Progenitor cell of endocrine pancreas (in vitro differentiated cells): ENCODE measurements at regions not wholly inside any gene's neighbourhood (a gene's known extent, or its start where the extent isn't known, plus 50 kb on each side); places are given as distances from the start of the nearest gene placed in this dataset.

Experiments
- DNase-seq: peaks from one replicate; pipeline ENCODE4 v3.0.0; 2021; ENCODE audit warnings: low spot score; ENCODE audit not compliant: unreplicated experiment
- H3K27ac Mint-ChIP-seq: 2 replicates; pipeline ENCODE4 v1.8.0; 2021; ENCODE audit warnings: mild to moderate bottlenecking, moderate library complexity, mixed read lengths
- H3K27me3 Mint-ChIP-seq: 2 replicates; pipeline ENCODE4 v1.8.0; 2021; ENCODE audit warnings: mixed read lengths
- H3K36me3 Mint-ChIP-seq: 2 replicates; pipeline ENCODE4 v1.8.0; 2022; ENCODE audit warnings: mixed read lengths; ENCODE audit not compliant: insufficient read depth
- H3K4me1 Mint-ChIP-seq: 2 replicates; pipeline ENCODE4 v1.8.0; 2021; ENCODE audit warnings: low read depth, mixed read lengths
- H3K4me3 Mint-ChIP-seq: 2 replicates; pipeline ENCODE4 v1.8.0; 2021; ENCODE audit warnings: low read depth, mild to moderate bottlenecking, moderate library complexity, mixed read lengths
- H3K9me3 Mint-ChIP-seq: 2 replicates; pipeline ENCODE4 v1.8.0; 2021; ENCODE audit warnings: low read depth, mixed read lengths
- CTCF ChIP-seq: fragments of 200-600 bp; sonication (generic); IDR thresholded peaks from one replicate; pipeline ENCODE4 v1.5.0; 2021; ENCODE audit warnings: antibody characterized with exemption, mild to moderate bottlenecking; ENCODE audit not compliant: unreplicated experiment

GRCh38 chr1:60553730-60554129 lies 480.2 kb upstream of the C1orf87 start:
- no peak for DNase-seq
- peaks cover 3% of the 10 kb centered on the region for H3K27me3 Mint-ChIP-seq
- H3K4me3 Mint-ChIP-seq: no peak overlapping the region
- no peaks in the 10 kb centered on the region for H3K36me3 Mint-ChIP-seq
- no peaks in the 10 kb centered on the region for H3K9me3 Mint-ChIP-seq
- no peak overlapping the region for H3K27ac Mint-ChIP-seq
- no peaks in the 10 kb centered on the region for H3K4me1 Mint-ChIP-seq
- no peak for TF ChIP-seq CTCF

GRCh38 chr1:60547821-60548220 lies 474.3 kb upstream of the C1orf87 start:
- no peak for DNase-seq
- no peak for TF ChIP-seq CTCF
- Mint-ChIP-seq H3K27me3 (no peaks in the 10 kb centered on the region), H3K27ac (no peak overlapping the region), H3K9me3 (no peaks in the 10 kb centered on the region), H3K36me3 (no peaks in the 10 kb centered on the region), H3K4me3 (no peak overlapping the region), H3K4me1 (no peaks in the 10 kb centered on the region)

- no peaks in the 10 kb centered on the region for H3K27me3 Mint-ChIP-seq
- no peak for TF ChIP-seq CTCF
- peaks cover 10% of the 10 kb centered on the region for H3K9me3 Mint-ChIP-seq
- H3K36me3 Mint-ChIP-seq: no peaks in the 10 kb centered on the region
- H3K27ac Mint-ChIP-seq: no peak overlapping the region
- no peak overlapping the region for H3K4me3 Mint-ChIP-seq
- H3K4me1 Mint-ChIP-seq: peaks cover 14% of the 10 kb centered on the region
- no peak for DNase-seq
Observed at GRCh38 chr1:60541831-60542532, 468.4 kb upstream of the C1orf87 start.

- no peak for DNase-seq
- Mint-ChIP-seq H3K27me3 (no peaks in the 10 kb centered on the region), H3K4me1 (peaks cover 14% of the 10 kb centered on the region), H3K9me3 (peaks cover 10% of the 10 kb centered on the region), H3K4me3 (no peak overlapping the region), H3K36me3 (no peaks in the 10 kb centered on the region), H3K27ac (no peak overlapping the region)
- TF ChIP-seq CTCF: no peak
Observed at GRCh38 chr1:60540141-60540540, 466.6 kb upstream of the C1orf87 start.

- Mint-ChIP-seq H3K27ac (no peak overlapping the region), H3K36me3 (no peaks in the 10 kb centered on the region), H3K4me3 (no peak overlapping the region), H3K4me1 (no peaks in the 10 kb centered on the region), H3K9me3 (peaks cover 10% of the 10 kb centered on the region), H3K27me3 (no peaks in the 10 kb centered on the region)
- DNase-seq: no peak
- no peak for TF ChIP-seq CTCF
Observed at GRCh38 chr1:60535713-60536112, 462.1 kb upstream of the C1orf87 start.
